NCI-H774 (cell line): ENCODE measurements at regions not wholly inside any gene's neighbourhood (a gene's known extent, or its start where the extent isn't known, plus 50 kb on each side); places are given as distances from the start of the nearest gene placed in this dataset.

Source experiments
- DNase-seq: peaks from one replicate; lab custom pipeline; 2025; lab: John Stamatoyannopoulos, UW

- DNase-seq = no peak
Observed at GRCh38 chr6:147758303-147758702, 249.8 kb downstream of the SAMD5 start.

GRCh38 chr6:147759093-147759492, 250.6 kb downstream of the SAMD5 start:
- DNase-seq = no peak

- DNase-seq = no peak
Observed at GRCh38 chr6:147759536-147759935, 251.0 kb downstream of the SAMD5 start.

GRCh38 chr6:147765541-147765940, 257.1 kb downstream of the SAMD5 start:
- DNase-seq = no peak

GRCh38 chr6:147768969-147769368, 260.5 kb downstream of the SAMD5 start:
- peak; percentile 85 for DNase-seq

- peak; percentile 85 for DNase-seq
Observed at GRCh38 chr6:147769496-147770087, 261.1 kb downstream of the SAMD5 start.

GRCh38 chr6:147770221-147770620, 261.7 kb downstream of the SAMD5 start:
- DNase-seq = no peak

GRCh38 chr6:147772724-147773123, 264.2 kb downstream of the SAMD5 start:
- DNase-seq = no peak

- no peak for DNase-seq
Observed at GRCh38 chr6:147774856-147775255, 266.4 kb downstream of the SAMD5 start.

GRCh38 chr6:147776631-147777213, 268.2 kb downstream of the SAMD5 start:
- no peak for DNase-seq

GRCh38 chr6:147779624-147780023, 271.1 kb downstream of the SAMD5 start:
- DNase-seq = no peak

GRCh38 chr6:147782302-147782701, 273.8 kb downstream of the SAMD5 start:
- peak; percentile 66 for DNase-seq

GRCh38 chr6:147784371-147784770, 275.9 kb downstream of the SAMD5 start:
- DNase-seq = no peak

GRCh38 chr6:147787417-147787816, 278.9 kb downstream of the SAMD5 start:
- DNase-seq = no peak

GRCh38 chr6:147789430-147789947, 281.0 kb downstream of the SAMD5 start:
- DNase-seq = no peak

- no peak for DNase-seq
Observed at GRCh38 chr6:147793871-147794643, 285.6 kb downstream of the SAMD5 start.

- DNase-seq = no peak
Observed at GRCh38 chr6:147802459-147802858, 294.0 kb downstream of the SAMD5 start.

GRCh38 chr6:147805155-147805554, 296.7 kb downstream of the SAMD5 start:
- peak; percentile 18 for DNase-seq

GRCh38 chr6:147806697-147807096, 298.2 kb downstream of the SAMD5 start:
- no peak for DNase-seq

GRCh38 chr6:147808640-147809039, 300.1 kb downstream of the SAMD5 start:
- DNase-seq = no peak

- no peak for DNase-seq
Observed at GRCh38 chr6:147811913-147812629, 303.6 kb downstream of the SAMD5 start.

GRCh38 chr6:147817042-147817689, 308.7 kb downstream of the SAMD5 start:
- DNase-seq = no peak
